ENCODE measurements at regions not wholly inside any gene's neighbourhood (a gene's known extent, or its start where the extent isn't known, plus 50 kb on each side); places are given as distances from the start of the nearest gene placed in this dataset.

- Histone ChIP-seq H4K8ac (ENCODE audit: low read depth in 2 of 2, low read length in 2 of 2) (no peak overlapping the region), H2BK20ac (ENCODE audit: low read depth, low read length) (no peak overlapping the region), H4K5ac (ENCODE audit: low read depth, low read length) (no peak overlapping the region), H3K9me1 (ENCODE audit: insufficient read depth, low read length) (no peaks in the 10 kb centered on the region), H3K4me1 (ENCODE audit: control insufficient read depth, insufficient read depth, low read length) (no peaks in the 10 kb centered on the region), H2AK9ac (replicated peaks; ENCODE audit: low read depth, low read length, poor library complexity) (no peak overlapping the region), H3K36me3 (ENCODE audit: control insufficient read depth, insufficient read depth, low read length) (no peaks in the 10 kb centered on the region), H3K4me2 (ENCODE audit: low read depth, low read length) (no peak overlapping the region), H3K14ac (replicated peaks; ENCODE audit: low read depth, low read length) (no peak overlapping the region), H3K23ac (ENCODE audit: low read depth, low read length) (no peak overlapping the region), H3K18ac (ENCODE audit: low read depth, low read length) (no peak overlapping the region), H3K9ac (ENCODE audit: low read depth, low read length) (no peak overlapping the region), H3K79me1 (ENCODE audit: low read depth in 1 of 2, low read length in 2 of 2) (no peaks in the 10 kb centered on the region), H3K56ac (ENCODE audit: extremely low read depth, insufficient read depth, low read length) (no peak overlapping the region), H2BK120ac (ENCODE audit: low read depth, low read length) (no peak overlapping the region), H4K20me1 (ENCODE audit: insufficient read depth, low read length) (no peaks in the 10 kb centered on the region), H2AK5ac (ENCODE audit: low read depth, low read length) (no peak overlapping the region), H3K4ac (ENCODE audit: low read depth, low read length) (no peak overlapping the region), H2AFZ (replicated peaks; ENCODE audit: low read length, poor library complexity) (no peak overlapping the region), H3K27me3 (ENCODE audit: control insufficient read depth, insufficient read depth, low read length) (no peaks in the 10 kb centered on the region), H2BK5ac (ENCODE audit: low read depth, low read length, poor library complexity, severe bottlenecking) (no peak overlapping the region), H3K27ac (ENCODE audit: insufficient read depth, low read length) (no peak overlapping the region), H4K91ac (ENCODE audit: insufficient read depth, low read depth, low read length) (no peak overlapping the region), H3K4me3 (ENCODE audit: insufficient read depth, low read depth, low read length) (no peak overlapping the region), H2BK15ac (ENCODE audit: low read depth, low read length) (no peak overlapping the region), H3K9me3 (ENCODE audit: control insufficient read depth, insufficient read depth, low read length) (peaks cover 35% of the 10 kb centered on the region)
- DNase-seq = no peak
- dilution Hi-C loops (cut with HindIII; ENCODE audit: low sequenced_read_pairs, unreplicated experiment) = no loop called here
- ATAC-seq (ENCODE audit: low read depth) = no peak
- WGBS, 2 experiments (ENCODE audit: extremely low coverage in 2 of 2, insufficient read length in 1 of 2) = no CpG with 5 or more reads among the region's 5 CpGs
- POLR2A ChIA-PET (ENCODE audit: unreplicated experiment) = no interaction called here
- intact Hi-C loops (cut with micrococcal nuclease) = no loop called here
- BruUV-seq (replicated peaks) = no TSS peak
- in situ Hi-C loops (cut with MboI; ENCODE audit: low sequenced_read_pairs) = no loop called here
- no peak for TF ChIP-seq CHD1 (IDR thresholded peaks at IDR 0.05; ENCODE audit: low read depth, low read length)
- TF ChIP-seq RCOR1 (IDR thresholded peaks at IDR 0.05; ENCODE audit: insufficient replicate concordance, low read length) = no peak
- no peak for TF ChIP-seq RFX5 (IDR thresholded peaks at IDR 0.05; ENCODE audit: low read depth, low read length)
- TF ChIP-seq CEBPB (IDR thresholded peaks at IDR 0.05; ENCODE audit: low read depth, low read length) = no peak
- no peak for TF ChIP-seq FOS (IDR thresholded peaks at IDR 0.05; ENCODE audit: low read depth, low read length)
- CTCF ChIA-PET = interaction anchor here (0.7 kb wide), 1 partner anchor 1826 kb away, joined by 3 read pairs; no protein-coding TSS in a partner anchor
Observed at GRCh38 chr14:98944989-98945388, 327.0 kb downstream of the BCL11B start.

Measured in IMR-90 (cell line).